ENCODE measurements at regions not wholly inside any gene's neighbourhood (a gene's known extent, or its start where the extent isn't known, plus 50 kb on each side); places are given as distances from the start of the nearest gene placed in this dataset.
"Not testable (repeated sequence)": the region's sequence is repeated elsewhere in the genome, so short reads cannot be mapped to it uniquely, and the experiment has no call there.

- no peak overlapping the region for H3K27ac ChIP-seq (ENCODE audit: low read length)
- no peak overlapping the region for H3K9ac ChIP-seq (ENCODE audit: low read length in 2 of 2)
- no peak overlapping the region for H3K4me3 ChIP-seq (ENCODE audit: low read length in 2 of 2)
- no peaks in the 10 kb centered on the region for H3K9me3 ChIP-seq (ENCODE audit: control insufficient read depth in 2 of 2, low read length in 2 of 2)
- no peaks in the 10 kb centered on the region for H3K36me3 ChIP-seq (ENCODE audit: control insufficient read depth in 2 of 2, insufficient read depth in 2 of 2, low read length in 2 of 2)
- H3K4me1 ChIP-seq (ENCODE audit: control insufficient read depth, insufficient read depth, low read length), result no peaks in the 10 kb centered on the region
- H3K27me3 ChIP-seq (ENCODE audit: control insufficient read depth in 1 of 2, insufficient read depth in 2 of 2, low read length in 2 of 2), result no peaks in the 10 kb centered on the region
Measured at GRCh38 chr12:47364261-47364660, 284.5 kb upstream of the AMIGO2 start.

GRCh38 chr12:47362126-47362705 lies 282.5 kb upstream of the AMIGO2 start:
- no peaks in the 10 kb centered on the region for H3K36me3 ChIP-seq (ENCODE audit: control insufficient read depth in 2 of 2, insufficient read depth in 2 of 2, low read length in 2 of 2)
- no peak overlapping the region for H3K27ac ChIP-seq (ENCODE audit: low read length)
- no peak overlapping the region for H3K4me3 ChIP-seq (ENCODE audit: low read length in 2 of 2)

GRCh38 chr12:47361389-47362021 lies 281.7 kb upstream of the AMIGO2 start:
- Histone ChIP-seq H3K9ac (ENCODE audit: low read length in 2 of 2) (no peak overlapping the region), H3K27me3 (ENCODE audit: control insufficient read depth in 1 of 2, insufficient read depth in 2 of 2, low read length in 2 of 2) (no peaks in the 10 kb centered on the region), H3K36me3 (ENCODE audit: control insufficient read depth in 2 of 2, insufficient read depth in 2 of 2, low read length in 2 of 2) (no peaks in the 10 kb centered on the region), H3K4me3 (ENCODE audit: low read length in 2 of 2) (no peak overlapping the region), H3K9me3 (ENCODE audit: control insufficient read depth in 2 of 2, low read length in 2 of 2) (no peaks in the 10 kb centered on the region), H3K27ac (ENCODE audit: low read length) (no peak overlapping the region), H3K4me1 (ENCODE audit: control insufficient read depth, insufficient read depth, low read length) (no peaks in the 10 kb centered on the region)

More at GRCh38 chr12:47362126-47362705, 282.5 kb upstream of the AMIGO2 start:
- Histone ChIP-seq H3K9me3 (ENCODE audit: control insufficient read depth in 2 of 2, low read length in 2 of 2) (no peaks in the 10 kb centered on the region), H3K27me3 (ENCODE audit: control insufficient read depth in 1 of 2, insufficient read depth in 2 of 2, low read length in 2 of 2) (no peaks in the 10 kb centered on the region), H3K9ac (ENCODE audit: low read length in 2 of 2) (no peak overlapping the region), H3K4me1 (ENCODE audit: control insufficient read depth, insufficient read depth, low read length) (no peaks in the 10 kb centered on the region)

- Histone ChIP-seq H3K36me3 (ENCODE audit: control insufficient read depth in 2 of 2, insufficient read depth in 2 of 2, low read length in 2 of 2) (no peaks in the 10 kb centered on the region), H3K4me3 (ENCODE audit: low read length in 2 of 2) (no peak overlapping the region), H3K27ac (ENCODE audit: low read length) (no peak overlapping the region), H3K4me1 (ENCODE audit: control insufficient read depth, insufficient read depth, low read length) (no peaks in the 10 kb centered on the region), H3K27me3 (ENCODE audit: control insufficient read depth in 1 of 2, insufficient read depth in 2 of 2, low read length in 2 of 2) (no peaks in the 10 kb centered on the region), H3K9ac (ENCODE audit: low read length in 2 of 2) (no peak overlapping the region), H3K9me3 (ENCODE audit: control insufficient read depth in 2 of 2, low read length in 2 of 2) (no peaks in the 10 kb centered on the region)
Measured at GRCh38 chr12:47360771-47361388, 281.1 kb upstream of the AMIGO2 start.

GRCh38 chr12:47360093-47360480 lies 280.3 kb upstream of the AMIGO2 start:
- Histone ChIP-seq H3K27me3 (ENCODE audit: control insufficient read depth in 1 of 2, insufficient read depth in 2 of 2, low read length in 2 of 2) (no peaks in the 10 kb centered on the region), H3K4me3 (ENCODE audit: low read length in 2 of 2) (no peak overlapping the region), H3K9ac (ENCODE audit: low read length in 2 of 2) (no peak overlapping the region), H3K27ac (ENCODE audit: low read length) (no peak overlapping the region), H3K9me3 (ENCODE audit: control insufficient read depth in 2 of 2, low read length in 2 of 2) (no peaks in the 10 kb centered on the region), H3K4me1 (ENCODE audit: control insufficient read depth, insufficient read depth, low read length) (no peaks in the 10 kb centered on the region), H3K36me3 (ENCODE audit: control insufficient read depth in 2 of 2, insufficient read depth in 2 of 2, low read length in 2 of 2) (no peaks in the 10 kb centered on the region)

GRCh38 chr12:47359310-47360092 lies 279.7 kb upstream of the AMIGO2 start:
- Histone ChIP-seq H3K9ac (ENCODE audit: low read length in 2 of 2) (no peak overlapping the region), H3K27ac (ENCODE audit: low read length) (no peak overlapping the region), H3K4me3 (ENCODE audit: low read length in 2 of 2) (no peak overlapping the region), H3K27me3 (ENCODE audit: control insufficient read depth in 1 of 2, insufficient read depth in 2 of 2, low read length in 2 of 2) (no peaks in the 10 kb centered on the region), H3K4me1 (ENCODE audit: control insufficient read depth, insufficient read depth, low read length) (no peaks in the 10 kb centered on the region), H3K9me3 (ENCODE audit: control insufficient read depth in 2 of 2, low read length in 2 of 2) (no peaks in the 10 kb centered on the region), H3K36me3 (ENCODE audit: control insufficient read depth in 2 of 2, insufficient read depth in 2 of 2, low read length in 2 of 2) (no peaks in the 10 kb centered on the region)

- not testable (repeated sequence) for H3K9me3 ChIP-seq (ENCODE audit: control insufficient read depth in 2 of 2, low read length in 2 of 2); H3K36me3 ChIP-seq (ENCODE audit: control insufficient read depth in 2 of 2, insufficient read depth in 2 of 2, low read length in 2 of 2); H3K27ac ChIP-seq (ENCODE audit: low read length); H3K4me1 ChIP-seq (ENCODE audit: control insufficient read depth, insufficient read depth, low read length); H3K27me3 ChIP-seq (ENCODE audit: control insufficient read depth in 1 of 2, insufficient read depth in 2 of 2, low read length in 2 of 2); H3K4me3 ChIP-seq (ENCODE audit: low read length in 2 of 2); H3K9ac ChIP-seq (ENCODE audit: low read length in 2 of 2)
Measured at GRCh38 chr12:47357006-47357405, 277.2 kb upstream of the AMIGO2 start.

- H3K36me3 ChIP-seq (ENCODE audit: control insufficient read depth in 2 of 2, insufficient read depth in 2 of 2, low read length in 2 of 2), result no peaks in the 10 kb centered on the region
- H3K9me3 ChIP-seq (ENCODE audit: control insufficient read depth in 2 of 2, low read length in 2 of 2), result no peaks in the 10 kb centered on the region
- H3K9ac ChIP-seq (ENCODE audit: low read length in 2 of 2), result no peak overlapping the region
- H3K4me3 ChIP-seq (ENCODE audit: low read length in 2 of 2), result no peak overlapping the region
- H3K4me1 ChIP-seq (ENCODE audit: control insufficient read depth, insufficient read depth, low read length), result no peaks in the 10 kb centered on the region
- no peak overlapping the region for H3K27ac ChIP-seq (ENCODE audit: low read length)
- H3K27me3 ChIP-seq (ENCODE audit: control insufficient read depth in 1 of 2, insufficient read depth in 2 of 2, low read length in 2 of 2), result no peaks in the 10 kb centered on the region
Measured at GRCh38 chr12:47356129-47356700, 276.5 kb upstream of the AMIGO2 start.

GRCh38 chr12:47353508-47353907 lies 273.7 kb upstream of the AMIGO2 start:
- no peaks in the 10 kb centered on the region for H3K9me3 ChIP-seq (ENCODE audit: control insufficient read depth in 2 of 2, low read length in 2 of 2)
- no peaks in the 10 kb centered on the region for H3K36me3 ChIP-seq (ENCODE audit: control insufficient read depth in 2 of 2, insufficient read depth in 2 of 2, low read length in 2 of 2)
- H3K4me3 ChIP-seq (ENCODE audit: low read length in 2 of 2), result no peak overlapping the region
- H3K27ac ChIP-seq (ENCODE audit: low read length), result no peak overlapping the region
- no peaks in the 10 kb centered on the region for H3K27me3 ChIP-seq (ENCODE audit: control insufficient read depth in 1 of 2, insufficient read depth in 2 of 2, low read length in 2 of 2)
- H3K4me1 ChIP-seq (ENCODE audit: control insufficient read depth, insufficient read depth, low read length), result no peaks in the 10 kb centered on the region
- no peak overlapping the region for H3K9ac ChIP-seq (ENCODE audit: low read length in 2 of 2)

GRCh38 chr12:47352067-47352466 lies 272.3 kb upstream of the AMIGO2 start:
- H3K36me3 ChIP-seq (ENCODE audit: control insufficient read depth in 2 of 2, insufficient read depth in 2 of 2, low read length in 2 of 2), result no peaks in the 10 kb centered on the region

More at GRCh38 chr12:47352067-47352466, 272.3 kb upstream of the AMIGO2 start:
- H3K4me1 ChIP-seq (ENCODE audit: control insufficient read depth, insufficient read depth, low read length), result no peaks in the 10 kb centered on the region
- no peaks in the 10 kb centered on the region for H3K9me3 ChIP-seq (ENCODE audit: control insufficient read depth in 2 of 2, low read length in 2 of 2)
- no peak overlapping the region for H3K4me3 ChIP-seq (ENCODE audit: low read length in 2 of 2)
- H3K9ac ChIP-seq (ENCODE audit: low read length in 2 of 2), result no peak overlapping the region
- H3K27me3 ChIP-seq (ENCODE audit: control insufficient read depth in 1 of 2, insufficient read depth in 2 of 2, low read length in 2 of 2), result no peaks in the 10 kb centered on the region
- H3K27ac ChIP-seq (ENCODE audit: low read length), result no peak overlapping the region
